Frontal cortex (tissue), 3 donors: ENCODE measurements at regions not wholly inside any gene's neighbourhood (a gene's known extent, or its start where the extent isn't known, plus 50 kb on each side); places are given as distances from the start of the nearest gene placed in this dataset.
A peak's percentile ranks its signal among the peaks of the same experiment; 100 is the strongest.

Experiments
- DNase-seq, 2 donors: peaks; one replicate each; pipeline ENCODE4 v3.0.0; 2012; ENCODE audit warnings: low spot score in 2 of 2
- FAIRE-seq: peaks from 2 replicates; lab custom pipeline; 2012; peaks lifted over from hg19 to GRCh38; lab: Jason Lieb, UNC
- donor health status: control.
- donor health status: control.
- donor health status: control.

GRCh38 chr11:134512571-134513538 lies 100.8 kb upstream of the B3GAT1 start:
- DNase-seq = no peak
- no peak for FAIRE-seq

DNA sequence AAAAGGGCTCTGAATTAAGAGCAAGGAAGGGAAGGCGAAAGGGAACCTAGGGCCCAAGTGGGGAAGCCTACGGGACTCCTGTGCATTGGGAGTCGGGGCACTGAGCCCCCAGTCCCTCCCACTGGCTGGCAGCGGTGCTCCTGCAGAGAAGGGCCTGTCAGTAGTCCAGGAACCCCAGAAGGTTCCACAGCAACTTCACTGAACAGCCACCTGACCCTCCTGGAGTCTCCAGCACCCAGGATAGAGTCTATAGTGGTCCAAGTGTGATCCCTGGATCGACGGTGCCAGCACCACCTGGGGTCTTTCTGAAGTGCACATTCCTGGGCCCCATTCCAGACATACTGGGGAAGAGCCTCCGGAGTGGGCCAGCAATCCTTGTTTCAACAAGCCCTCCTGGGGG lies 100.0 kb upstream of the B3GAT1 start:
- DNase-seq = no peak
- FAIRE-seq = no peak

- no peak for DNase-seq
- no peak for FAIRE-seq
Observed at GRCh38 chr11:134511255-134511654, 99.2 kb upstream of the B3GAT1 start.

GRCh38 chr11:134510233-134511040 lies 98.4 kb upstream of the B3GAT1 start:
- FAIRE-seq (no peak), DNase-seq (no peak)

DNA sequence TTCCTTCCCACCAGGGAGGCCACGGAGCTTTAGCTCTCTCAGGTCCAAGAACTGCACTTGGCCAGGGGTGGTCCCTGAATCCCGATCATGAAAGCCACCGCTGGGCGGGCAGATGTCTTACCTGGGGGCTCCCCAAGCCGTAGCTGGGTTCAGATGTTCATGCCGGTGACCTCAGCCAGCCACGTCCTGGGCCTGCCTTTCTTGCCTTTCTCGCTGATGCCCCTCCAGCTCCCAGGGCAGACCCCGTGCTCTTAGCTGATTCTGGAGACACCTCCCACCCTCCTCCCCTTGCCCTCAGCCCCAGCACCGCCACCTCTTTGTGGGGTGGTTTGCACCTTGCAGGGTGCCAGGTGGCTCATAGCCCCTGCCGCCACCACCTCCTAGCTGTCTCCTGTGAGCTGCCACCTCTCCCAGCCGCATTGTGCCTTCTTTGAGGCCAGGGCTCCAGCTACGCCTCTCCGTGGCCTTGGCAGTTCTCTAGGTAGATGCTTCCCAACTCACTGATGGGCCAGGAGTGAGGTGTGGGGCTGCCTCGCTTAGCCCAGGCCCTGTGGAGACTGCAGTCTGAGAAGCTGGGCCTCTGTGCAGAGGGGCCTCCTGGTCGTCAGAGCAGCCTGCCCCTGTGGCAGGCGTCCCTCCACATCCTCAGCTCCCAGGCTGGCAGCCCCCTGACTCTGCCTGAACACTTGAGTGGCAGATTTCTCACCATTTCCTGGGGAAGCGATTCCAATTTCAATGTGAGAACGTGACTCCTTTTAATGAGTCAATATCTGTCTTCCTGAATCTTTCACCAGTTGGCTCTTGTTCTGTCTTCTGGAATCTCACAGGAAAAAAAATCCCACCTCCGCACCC lies 97.6 kb upstream of the B3GAT1 start:
- FAIRE-seq (no peak), DNase-seq (no peak)

GRCh38 chr11:134508219-134508990 lies 96.4 kb upstream of the B3GAT1 start:
- no peak for FAIRE-seq
- DNase-seq = no peak

GRCh38 chr11:134506046-134506445 lies 94.0 kb upstream of the B3GAT1 start:
- DNase-seq (no peak), FAIRE-seq (no peak)

DNA sequence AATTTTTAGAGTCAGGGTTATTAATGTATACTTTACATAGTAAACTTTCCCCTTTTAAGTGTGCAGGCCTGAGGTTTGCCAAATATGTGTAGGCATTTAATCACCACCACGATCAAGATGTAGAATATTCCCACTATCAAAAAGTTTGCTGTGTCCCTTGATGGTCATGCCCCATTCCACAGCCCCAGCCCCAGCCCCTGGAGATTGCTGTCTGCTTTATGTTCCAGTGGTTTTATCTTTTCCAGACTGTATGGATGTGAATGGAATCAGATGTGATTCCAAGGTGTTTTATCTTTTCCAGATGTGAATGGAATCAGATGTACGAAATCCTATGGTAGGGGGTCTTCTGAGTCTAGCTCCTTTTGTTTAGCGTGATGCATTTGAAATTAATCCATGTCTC lies 93.1 kb upstream of the B3GAT1 start:
- FAIRE-seq = no peak

GRCh38 chr11:134504146-134504905 lies 92.3 kb upstream of the B3GAT1 start:
- FAIRE-seq (no peak), DNase-seq (no peak)

More for the DNA sequence above, 93.1 kb upstream of the B3GAT1 start:
- DNase-seq = no peak

- DNase-seq = no peak
- FAIRE-seq = no peak
Observed at GRCh38 chr11:134503596-134503995, 91.6 kb upstream of the B3GAT1 start.

- DNase-seq (no peak), FAIRE-seq (no peak)
Observed at GRCh38 chr11:134503100-134503499, 91.1 kb upstream of the B3GAT1 start.

DNA sequence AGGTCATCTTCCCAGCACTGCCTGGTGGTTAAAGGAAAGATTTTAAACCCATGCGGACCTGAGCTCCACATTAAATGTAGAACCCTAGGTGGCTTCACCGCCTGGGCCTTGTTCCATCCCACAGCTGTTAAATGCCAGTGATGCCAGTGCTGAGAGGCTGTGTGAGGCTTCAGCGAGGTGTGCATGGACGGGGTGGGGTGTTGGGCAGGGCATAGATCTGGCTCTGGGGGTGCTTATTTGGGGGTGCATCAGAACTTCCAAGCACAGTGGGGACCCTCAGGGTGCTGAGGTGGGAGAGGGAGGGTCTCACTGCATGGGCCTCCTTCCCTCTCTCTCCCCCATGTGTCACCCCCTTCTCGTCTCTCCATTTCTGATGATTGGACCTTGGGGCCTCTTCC lies 90.1 kb upstream of the B3GAT1 start:
- no peak for DNase-seq
- FAIRE-seq = no peak

GRCh38 chr11:134501406-134502152 lies 89.5 kb upstream of the B3GAT1 start:
- DNase-seq (no peak), FAIRE-seq (no peak)

DNA sequence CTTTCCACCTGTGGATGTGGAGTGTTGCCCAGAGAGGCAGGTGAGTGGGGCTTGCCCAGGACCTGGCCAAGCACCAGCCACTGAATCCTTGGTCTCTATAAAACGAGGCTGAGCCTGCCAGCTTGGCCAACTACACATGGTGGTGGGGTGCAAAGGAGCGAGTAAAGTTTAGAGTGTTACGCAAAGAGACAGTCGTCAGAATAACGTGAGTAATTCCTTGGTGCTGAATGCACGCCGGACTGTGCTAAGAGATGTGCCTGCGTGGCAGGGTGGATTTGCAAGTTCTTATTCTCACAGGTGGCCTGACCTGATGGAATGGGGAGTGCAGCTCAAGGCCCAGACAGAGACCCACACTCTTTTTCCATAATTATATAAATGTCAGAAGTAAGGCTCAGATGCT lies 88.6 kb upstream of the B3GAT1 start:
- FAIRE-seq (no peak), DNase-seq (no peak)

GRCh38 chr11:134499990-134500389 lies 87.9 kb upstream of the B3GAT1 start:
- FAIRE-seq (no peak), DNase-seq (no peak)

DNA sequence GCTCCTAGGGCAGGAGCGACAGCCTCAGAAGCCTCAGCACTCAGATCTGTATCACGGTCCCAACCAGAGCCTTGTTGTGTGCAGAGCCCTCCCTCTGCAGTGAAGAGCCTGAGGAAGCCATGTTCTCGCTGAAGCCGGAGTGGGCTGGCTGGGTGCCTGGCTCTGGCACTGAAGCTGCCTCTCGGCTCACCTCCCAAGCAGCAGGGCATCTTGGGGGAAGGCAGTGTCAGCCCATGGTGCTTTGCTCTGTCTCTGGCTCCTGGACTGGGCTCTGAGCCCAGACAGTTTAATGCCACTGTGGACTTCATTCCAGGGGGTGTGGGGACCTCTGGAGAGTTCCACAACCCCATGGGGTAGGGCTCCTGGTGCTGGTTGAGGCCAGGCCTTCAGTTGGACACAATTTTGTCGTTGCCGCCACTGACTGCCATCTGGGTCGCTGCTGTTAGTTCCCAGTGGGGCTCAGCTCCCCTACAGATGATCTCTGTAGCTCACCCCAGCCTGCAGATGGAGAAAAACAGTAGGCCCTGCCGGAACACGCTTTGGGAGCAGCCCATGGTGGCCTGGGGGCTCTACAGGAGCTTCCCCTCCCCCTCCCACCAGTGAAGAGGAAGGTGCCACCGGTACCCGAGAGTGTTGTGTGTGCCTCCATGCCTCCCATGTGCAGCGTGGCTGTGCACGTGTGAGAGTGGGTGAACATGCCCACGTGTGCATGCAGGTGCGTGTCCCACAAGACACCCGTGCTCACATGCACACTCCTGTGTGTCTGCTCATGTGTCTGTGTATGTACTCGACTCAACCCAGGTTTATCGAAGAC lies 86.5 kb upstream of the B3GAT1 start:
- peak; percentile 48 to 76 for DNase-seq

DNA sequence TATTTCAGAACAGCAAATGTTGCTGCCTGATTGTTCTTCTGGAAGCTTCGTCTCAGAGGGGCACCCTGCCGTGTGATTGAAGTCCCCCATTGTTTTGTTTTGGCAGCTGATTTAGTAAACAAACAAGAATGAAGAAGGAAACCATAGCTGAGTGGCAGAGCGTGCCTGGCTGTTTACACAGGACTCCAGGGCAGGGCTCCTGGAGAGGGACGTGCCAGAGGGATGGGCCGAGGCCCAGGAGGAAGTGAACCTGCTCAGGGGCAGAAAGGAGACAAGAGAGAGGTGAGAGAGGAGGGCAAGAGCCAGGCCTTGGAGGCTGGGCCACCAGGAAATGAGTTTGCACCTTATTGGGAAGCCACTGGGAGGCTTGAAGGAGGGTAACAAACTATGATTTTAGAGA lies 85.5 kb upstream of the B3GAT1 start:
- no peak for FAIRE-seq
- no peak for DNase-seq

More for the DNA sequence above, 86.5 kb upstream of the B3GAT1 start:
- no peak for FAIRE-seq
